NT2/D1 (cell line): ENCODE measurements at regions not wholly inside any gene's neighbourhood (a gene's known extent, or its start where the extent isn't known, plus 50 kb on each side); places are given as distances from the start of the nearest gene placed in this dataset.

Source experiments
- YY1 ChIP-seq: IDR thresholded peaks from 2 replicates; pipeline ENCODE4 v1.6.1; 2011; ENCODE audit not compliant: insufficient read length, insufficient read depth
- ZNF274 ChIP-seq: IDR thresholded peaks from 2 replicates; pipeline ENCODE4 v1.6.1; 2011; ENCODE audit warnings: mild to moderate bottlenecking, low read depth, low read length

DNA sequence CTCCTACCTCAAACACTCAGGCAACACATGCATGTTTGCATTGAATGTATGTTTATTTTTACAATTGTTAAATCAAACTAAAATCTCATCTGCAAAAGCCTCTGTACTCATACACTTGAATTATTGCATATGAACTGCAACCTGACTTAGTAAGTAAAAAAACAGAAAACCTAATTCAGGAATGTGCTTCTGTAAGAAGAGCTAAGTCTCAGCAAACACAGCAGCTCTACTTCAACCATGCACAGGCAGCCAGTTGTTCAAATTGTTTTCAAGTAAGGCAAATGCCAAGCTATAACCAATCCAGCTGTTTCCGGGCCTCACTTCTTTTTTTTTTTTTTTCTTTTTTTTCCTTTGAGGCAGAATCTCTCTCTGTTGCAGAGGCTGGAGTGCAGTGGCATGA, 93.5 kb upstream of the MALRD1 start:
- TF ChIP-seq ZNF274: no peak
- no peak for TF ChIP-seq YY1
